Adrenal gland (tissue), 5 donors: ENCODE measurements at regions not wholly inside any gene's neighbourhood (a gene's known extent, or its start where the extent isn't known, plus 50 kb on each side); places are given as distances from the start of the nearest gene placed in this dataset.

ENCODE experiments used
- POLR2A ChIP-seq, 2 donors: fragments of 450-650 bp; IDR thresholded peaks; one replicate each; pipeline ENCODE4 v1.6.1; 2017; ENCODE audit warnings: antibody characterized with exemption in 2 of 2, mild to moderate bottlenecking in 2 of 2, moderate library complexity in 1 of 2
- TF ChIP-seq, protein P1 (sequence below), 6 experiments: fragments of 450-650 bp in 4 of 6; fragments of 200-600 bp in 2 of 6; sonication (generic) in 1 of 6; IDR thresholded peaks; 1 replicate in 5 of 6; 2 replicates in 1 of 6; pipeline versions ENCODE4 v1.5.1 to v1.8.0; 2016 to 2021; ENCODE audit warnings: antibody characterized with exemption in 6 of 6, mild to moderate bottlenecking in 2 of 6, moderate library complexity in 1 of 6
- donor health status: DM: no; HTN: no; CAD: no.

GRCh38 chr16:18072161-18072560 lies 264.4 kb downstream of the NPIPA8 start:
- no peak for TF ChIP-seq POLR2A (IDR thresholded peaks at IDR 0.05)
- TF ChIP-seq, protein P1, sequence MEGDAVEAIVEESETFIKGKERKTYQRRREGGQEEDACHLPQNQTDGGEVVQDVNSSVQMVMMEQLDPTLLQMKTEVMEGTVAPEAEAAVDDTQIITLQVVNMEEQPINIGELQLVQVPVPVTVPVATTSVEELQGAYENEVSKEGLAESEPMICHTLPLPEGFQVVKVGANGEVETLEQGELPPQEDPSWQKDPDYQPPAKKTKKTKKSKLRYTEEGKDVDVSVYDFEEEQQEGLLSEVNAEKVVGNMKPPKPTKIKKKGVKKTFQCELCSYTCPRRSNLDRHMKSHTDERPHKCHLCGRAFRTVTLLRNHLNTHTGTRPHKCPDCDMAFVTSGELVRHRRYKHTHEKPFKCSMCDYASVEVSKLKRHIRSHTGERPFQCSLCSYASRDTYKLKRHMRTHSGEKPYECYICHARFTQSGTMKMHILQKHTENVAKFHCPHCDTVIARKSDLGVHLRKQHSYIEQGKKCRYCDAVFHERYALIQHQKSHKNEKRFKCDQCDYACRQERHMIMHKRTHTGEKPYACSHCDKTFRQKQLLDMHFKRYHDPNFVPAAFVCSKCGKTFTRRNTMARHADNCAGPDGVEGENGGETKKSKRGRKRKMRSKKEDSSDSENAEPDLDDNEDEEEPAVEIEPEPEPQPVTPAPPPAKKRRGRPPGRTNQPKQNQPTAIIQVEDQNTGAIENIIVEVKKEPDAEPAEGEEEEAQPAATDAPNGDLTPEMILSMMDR (IDR thresholded peaks at IDR 0.05) = no peak
